PC-9 (cell line): ENCODE measurements at regions not wholly inside any gene's neighbourhood (a gene's known extent, or its start where the extent isn't known, plus 50 kb on each side); places are given as distances from the start of the nearest gene placed in this dataset.

Experiments
- CTCF ChIP-seq: fragments of 200-600 bp; sonication (generic); conservative IDR thresholded peaks from 2 replicates; pipeline ENCODE4 v1.6.1; 2017; ENCODE audit warnings: mixed run types, antibody characterized with exemption, mild to moderate bottlenecking, moderate library complexity
- EZH2 ChIP-seq: fragments of 200-600 bp; sonication (generic); IDR thresholded peaks from 2 replicates; pipeline ENCODE4 v1.8.0; 2017; ENCODE audit warnings: antibody characterized with exemption, low read depth

GRCh38 chr1:170225781-170226530, 80.2 kb downstream of the NTMT2 start:
- no peak for TF ChIP-seq CTCF
- TF ChIP-seq EZH2 = no peak
